Natural killer cell (primary cell): ENCODE measurements at regions not wholly inside any gene's neighbourhood (a gene's known extent, or its start where the extent isn't known, plus 50 kb on each side); places are given as distances from the start of the nearest gene placed in this dataset.

ENCODE experiments used
- ATAC-seq, 3 donors: fragments of 150-1000 bp in 2 of 3; fragments of 200-7000 bp in 1 of 3; cut with Tn5 transposase; 1 replicate in 1 of 3; 2 replicates in 2 of 3; pipeline ENCODE4 v1.10.0; 2021; ENCODE audit warnings: mild to moderate bottlenecking in 2 of 3, moderate library complexity in 2 of 3
- DNase-seq, 2 donors: peaks; one replicate each; pipeline versions ENCODE4 v3.0.0 to v3.0.0-alpha.2; 2013 to 2021; ENCODE audit warnings: mixed read lengths in 1 of 2
- H3K27ac ChIP-seq: one replicate; pipeline ENCODE4 v1.5.1; 2013; ENCODE audit warnings: mild to moderate bottlenecking, low read length
- H3K27me3 ChIP-seq: one replicate; pipeline ENCODE4 v1.6.1; 2013; ENCODE audit warnings: low read length; ENCODE audit not compliant: control insufficient read depth, insufficient read depth
- H3K36me3 ChIP-seq: one replicate; pipeline ENCODE4 v1.6.1; 2013; ENCODE audit warnings: low read length; ENCODE audit not compliant: control insufficient read depth, insufficient read depth
- H3K4me1 ChIP-seq: one replicate; pipeline ENCODE4 v1.6.1; 2013; ENCODE audit warnings: low read length; ENCODE audit not compliant: control insufficient read depth, insufficient read depth
- H3K4me3 ChIP-seq: one replicate; pipeline ENCODE4 v1.5.1; 2013; ENCODE audit warnings: low read length
- H3K9me3 ChIP-seq: one replicate; pipeline ENCODE4 v1.6.1; 2013; ENCODE audit warnings: low read length; ENCODE audit not compliant: control insufficient read depth, insufficient read depth
- H3K27ac Mint-ChIP-seq, 2 donors: one replicate each; pipeline ENCODE4 v1.8.0; 2022; ENCODE audit warnings: mild to moderate bottlenecking in 2 of 2, mixed read lengths in 2 of 2, moderate library complexity in 1 of 2
- H3K27me3 Mint-ChIP-seq, 2 donors: one replicate each; pipeline ENCODE4 v1.8.0; 2022; ENCODE audit warnings: low read depth in 2 of 2, mixed read lengths in 2 of 2
- H3K36me3 Mint-ChIP-seq: one replicate; pipeline ENCODE4 v1.8.0; 2022; ENCODE audit warnings: mixed read lengths
- H3K4me1 Mint-ChIP-seq, 2 donors: one replicate each; pipeline ENCODE4 v1.8.0; 2022; ENCODE audit warnings: mixed read lengths in 2 of 2
- H3K4me3 Mint-ChIP-seq: one replicate; pipeline ENCODE4 v1.8.0; 2022; ENCODE audit warnings: mild to moderate bottlenecking, moderate library complexity, mixed read lengths
- H3K9me3 Mint-ChIP-seq, 2 donors: one replicate each; pipeline ENCODE4 v1.8.0; 2022; ENCODE audit warnings: mixed read lengths in 2 of 2
- CTCF ChIP-seq: fragments of 200-600 bp; IDR thresholded peaks from one replicate; pipeline ENCODE4 v1.8.0; 2022; ENCODE audit warnings: antibody characterized with exemption
- WGBS: methylation state at CpG from one replicate; pipeline ENCODE4 v1.1.7; 2013; ENCODE audit warnings: missing lambda C conversion rate; ENCODE audit not compliant: insufficient coverage; 5-methylcytosine and 5-hydroxymethylcytosine counted together
- intact Hi-C: fragments of 100-400 bp; cut with micrococcal nuclease; formaldehyde crosslinking; loops from one replicate; pipeline ENCODE4 v1.14.2; 2022

- no peak for DNase-seq
- H3K4me3 ChIP-seq: no peak overlapping the region
- H3K36me3 ChIP-seq: no peaks in the 10 kb centered on the region
- no peak overlapping the region for H3K27ac ChIP-seq
- no peaks in the 10 kb centered on the region for H3K27me3 ChIP-seq
- 94% methylated on average over 12 of the region's 14 CpGs for WGBS
- intact Hi-C loops: no loop called here
- H3K27me3 Mint-ChIP-seq: peaks cover 6 to 8% of the 10 kb centered on the region in 2 donors
- H3K9me3 ChIP-seq: no peaks in the 10 kb centered on the region
- no peak for TF ChIP-seq CTCF
- no peaks in the 10 kb centered on the region for H3K4me1 Mint-ChIP-seq
- no peak for ATAC-seq
- no peaks in the 10 kb centered on the region for H3K9me3 Mint-ChIP-seq
- no peaks in the 10 kb centered on the region for H3K36me3 Mint-ChIP-seq
- H3K4me3 Mint-ChIP-seq: no peak overlapping the region
- no peaks in the 10 kb centered on the region for H3K4me1 ChIP-seq
- H3K27ac Mint-ChIP-seq: no peak overlapping the region
Measured at GRCh38 chr2:11048335-11049008, 106.8 kb upstream of the SLC66A3 start.

- no peaks in the 10 kb centered on the region for H3K9me3 Mint-ChIP-seq
- intact Hi-C loops: no loop called here
- no peak for TF ChIP-seq CTCF
Measured at GRCh38 chr2:11050565-11050964, 104.7 kb upstream of the SLC66A3 start.

DNA sequence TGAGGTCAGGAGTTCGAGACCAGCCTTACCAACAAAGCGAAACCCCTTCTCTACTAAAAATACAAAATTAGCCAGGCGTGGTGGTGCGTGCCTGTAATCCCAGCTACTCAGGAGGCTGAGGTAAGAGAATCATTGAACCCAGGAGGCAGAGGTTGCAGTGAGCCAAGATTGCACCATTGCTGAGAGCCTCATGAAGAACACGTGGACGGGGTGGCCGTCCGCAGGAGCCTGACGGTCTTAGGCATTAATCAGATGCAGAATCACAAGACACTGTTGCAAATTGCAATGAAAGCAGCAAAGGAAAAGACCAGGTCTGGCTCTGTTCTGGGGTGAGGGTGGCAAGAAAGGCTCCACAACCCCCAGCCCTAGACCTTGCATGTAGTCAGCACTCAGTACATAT lies 104.0 kb upstream of the SLC66A3 start:
- DNase-seq (no peak), ATAC-seq (no peak)
- intact Hi-C loops: no loop called here
- Histone ChIP-seq H3K4me3 (no peak overlapping the region), H3K27ac (no peak overlapping the region), H3K36me3 (no peaks in the 10 kb centered on the region), H3K4me1 (no peaks in the 10 kb centered on the region), H3K27me3 (no peaks in the 10 kb centered on the region), H3K9me3 (no peaks in the 10 kb centered on the region)
- Mint-ChIP-seq H3K36me3 (no peaks in the 10 kb centered on the region), H3K4me3 (no peak overlapping the region), H3K9me3 (no peaks in the 10 kb centered on the region), H3K27ac (no peak overlapping the region), H3K27me3 (peaks cover 3 to 6% of the 10 kb centered on the region in 2 donors), H3K4me1 (no peaks in the 10 kb centered on the region)
- 85% methylated on average over 9 of the region's 9 CpGs for WGBS
- no peak for TF ChIP-seq CTCF

More at GRCh38 chr2:11050565-11050964, 104.7 kb upstream of the SLC66A3 start:
- Mint-ChIP-seq H3K27me3 (peaks cover 3 to 6% of the 10 kb centered on the region in 2 donors), H3K27ac (no peak overlapping the region), H3K4me3 (no peak overlapping the region), H3K4me1 (no peaks in the 10 kb centered on the region), H3K36me3 (no peaks in the 10 kb centered on the region)
- Histone ChIP-seq H3K36me3 (no peaks in the 10 kb centered on the region), H3K27ac (no peak overlapping the region), H3K9me3 (no peaks in the 10 kb centered on the region), H3K4me3 (no peak overlapping the region), H3K27me3 (no peaks in the 10 kb centered on the region), H3K4me1 (no peaks in the 10 kb centered on the region)
- WGBS: 93% methylated on average over 2 of the region's 5 CpGs
- DNase-seq (no peak), ATAC-seq (no peak)

DNA sequence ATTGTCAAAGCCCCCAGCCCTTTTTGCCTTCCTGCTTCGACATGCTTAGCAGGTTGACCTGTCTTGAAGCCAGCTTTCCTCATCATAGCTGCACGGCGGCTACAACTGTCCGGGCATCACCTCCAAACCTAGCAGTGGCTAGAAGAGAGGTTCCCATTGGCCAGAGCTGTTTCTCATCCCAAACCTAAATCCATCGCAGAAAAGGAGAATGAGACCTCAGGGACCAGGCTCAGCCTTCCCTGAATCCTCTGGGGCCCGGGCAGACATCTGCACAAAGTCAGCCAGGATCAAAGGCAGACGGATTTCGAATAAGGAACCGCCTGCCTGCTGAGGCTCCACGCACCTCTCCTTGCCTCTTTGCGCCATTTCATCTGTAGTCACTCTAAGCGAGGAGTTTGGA lies 101.7 kb upstream of the SLC66A3 start:
- Mint-ChIP-seq H3K27ac (no peak overlapping the region), H3K4me1 (no peaks in the 10 kb centered on the region), H3K27me3 (peaks cover 18 to 27% of the 10 kb centered on the region in 2 donors), H3K36me3 (no peaks in the 10 kb centered on the region), H3K4me3 (no peak overlapping the region), H3K9me3 (no peaks in the 10 kb centered on the region)
- H3K9me3 ChIP-seq: no peaks in the 10 kb centered on the region
- ATAC-seq (no peak), DNase-seq (no peak)
- 89% methylated on average over 12 of the region's 12 CpGs for WGBS
- H3K4me1 ChIP-seq: no peaks in the 10 kb centered on the region
- no peak overlapping the region for H3K27ac ChIP-seq
- no peaks in the 10 kb centered on the region for H3K36me3 ChIP-seq
- TF ChIP-seq CTCF: no peak
- no peak overlapping the region for H3K4me3 ChIP-seq
- H3K27me3 ChIP-seq: no peaks in the 10 kb centered on the region
- intact Hi-C loops: no loop called here
